HUDEP-2 (cell line): ENCODE measurements at regions not wholly inside any gene's neighbourhood (a gene's known extent, or its start where the extent isn't known, plus 50 kb on each side); places are given as distances from the start of the nearest gene placed in this dataset.

Experiments
- DNase-seq, 76 experiments: peaks; one replicate each; lab custom pipeline; 2025; ENCODE audit not compliant: unreplicated experiment in 76 of 76; lab: John Stamatoyannopoulos, UW

- DNase-seq: no peak
Observed at GRCh38 chr12:61348871-61349270, 911.3 kb upstream of the USP15 start.

- no peak for DNase-seq
Observed at GRCh38 chr12:61355105-61355504, 905.1 kb upstream of the USP15 start.

- no peak for DNase-seq
Observed at GRCh38 chr12:61356485-61356884, 903.7 kb upstream of the USP15 start.

- DNase-seq: no peak
Observed at GRCh38 chr12:61357496-61357895, 902.7 kb upstream of the USP15 start.

GRCh38 chr12:61362037-61362436 is 898.2 kb upstream of the USP15 start:
- DNase-seq: no peak

- no peak for DNase-seq
Observed at GRCh38 chr12:61365001-61365400, 895.2 kb upstream of the USP15 start.

GRCh38 chr12:61367281-61367785 is 892.9 kb upstream of the USP15 start:
- peak in 1 of 76 experiments; percentile 11 for DNase-seq

GRCh38 chr12:61369241-61369910 is 890.8 kb upstream of the USP15 start:
- no peak for DNase-seq

- DNase-seq: no peak
Observed at GRCh38 chr12:61384511-61384910, 875.7 kb upstream of the USP15 start.

- DNase-seq: no peak
Observed at GRCh38 chr12:61385771-61386170, 874.4 kb upstream of the USP15 start.

- no peak for DNase-seq
Observed at GRCh38 chr12:61397668-61398067, 862.5 kb upstream of the USP15 start.

- no peak for DNase-seq
Observed at GRCh38 chr12:61412201-61412600, 848.0 kb upstream of the USP15 start.

GRCh38 chr12:61414470-61414869 is 845.7 kb upstream of the USP15 start:
- DNase-seq: no peak

- no peak for DNase-seq
Observed at GRCh38 chr12:61422786-61423185, 837.4 kb upstream of the USP15 start.

GRCh38 chr12:61452076-61452475 is 808.1 kb upstream of the USP15 start:
- no peak for DNase-seq

- DNase-seq: no peak
Observed at GRCh38 chr12:61487728-61488127, 772.5 kb upstream of the USP15 start.

- no peak for DNase-seq
Observed at GRCh38 chr12:61490526-61491498, 769.4 kb upstream of the USP15 start.

GRCh38 chr12:61502179-61502578 is 758.0 kb upstream of the USP15 start:
- DNase-seq: no peak

GRCh38 chr12:61504396-61505080 is 755.7 kb upstream of the USP15 start:
- no peak for DNase-seq

- DNase-seq: no peak
Observed at GRCh38 chr12:61513499-61513898, 746.7 kb upstream of the USP15 start.

- DNase-seq: no peak
Observed at GRCh38 chr12:61514016-61514415, 746.2 kb upstream of the USP15 start.
